ENCODE measurements at regions not wholly inside any gene's neighbourhood (a gene's known extent, or its start where the extent isn't known, plus 50 kb on each side); places are given as distances from the start of the nearest gene placed in this dataset.
"Not testable (repeated sequence)": the region's sequence is repeated elsewhere in the genome, so short reads cannot be mapped to it uniquely, and the experiment has no call there.

DNA sequence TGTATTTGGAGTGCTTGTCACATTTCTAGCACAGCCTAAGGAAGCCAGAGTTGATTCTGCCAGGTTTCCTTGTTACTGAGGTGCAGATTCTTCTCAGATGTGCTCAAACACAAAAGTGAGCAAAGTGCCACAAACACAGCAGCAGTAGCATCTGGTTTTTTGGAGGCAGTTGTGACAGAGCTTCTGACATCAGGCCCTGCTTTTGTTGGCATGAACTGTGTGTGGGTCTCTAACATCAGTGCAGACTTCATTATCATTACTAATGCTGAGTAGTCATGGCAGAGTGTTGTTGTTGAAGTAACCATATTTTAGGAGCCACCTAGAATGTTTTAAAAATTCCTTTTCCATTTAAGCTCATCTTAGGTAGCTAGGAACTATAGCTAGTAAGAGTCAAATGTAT is 656.6 kb downstream of the ANKRD50 start:
- Mint-ChIP-seq H3K4me1 (ENCODE audit: low read depth) (peaks cover 5% of the 10 kb centered on the region), H3K27ac (no peak overlapping the region), H3K9me3 (no peaks in the 10 kb centered on the region), H3K27me3 (no peaks in the 10 kb centered on the region), H3K4me3 (no peak overlapping the region), H3K36me3 (ENCODE audit: low read depth) (no peaks in the 10 kb centered on the region)

- H3K36me3 Mint-ChIP-seq (ENCODE audit: low read depth) = no peaks in the 10 kb centered on the region
- no peak overlapping the region for H3K4me3 Mint-ChIP-seq
- H3K27ac Mint-ChIP-seq = no peak overlapping the region
- H3K4me1 Mint-ChIP-seq (ENCODE audit: low read depth) = peaks cover 5% of the 10 kb centered on the region
- no peaks in the 10 kb centered on the region for H3K27me3 Mint-ChIP-seq
- no peaks in the 10 kb centered on the region for H3K9me3 Mint-ChIP-seq
These were observed 652.1 kb downstream of the ANKRD50 start for GRCh38 chr4:124060261-124060918.

DNA sequence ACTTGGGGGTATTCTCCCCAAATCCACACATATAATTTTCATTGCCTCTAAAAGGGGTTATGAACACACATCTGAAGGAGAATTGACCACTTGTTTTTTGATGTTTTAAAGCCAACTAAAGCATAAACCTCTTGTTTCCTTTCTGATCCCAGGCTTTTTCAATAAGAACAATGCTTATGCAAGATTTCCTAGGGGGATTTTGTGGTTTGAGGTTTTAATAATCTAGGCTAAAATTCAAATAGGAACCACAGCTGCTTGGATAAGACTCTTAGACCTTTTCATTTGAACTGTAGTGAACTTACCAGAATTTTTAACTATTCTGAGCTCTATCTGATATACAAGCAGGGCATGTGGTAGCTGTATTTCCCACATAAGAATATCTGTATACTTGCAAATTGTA is 651.1 kb downstream of the ANKRD50 start:
- Mint-ChIP-seq H3K9me3 (no peaks in the 10 kb centered on the region), H3K27ac (no peak overlapping the region), H3K27me3 (peaks cover 3% of the 10 kb centered on the region), H3K36me3 (ENCODE audit: low read depth) (no peaks in the 10 kb centered on the region), H3K4me1 (ENCODE audit: low read depth) (peaks cover 5% of the 10 kb centered on the region), H3K4me3 (no peak overlapping the region)

DNA sequence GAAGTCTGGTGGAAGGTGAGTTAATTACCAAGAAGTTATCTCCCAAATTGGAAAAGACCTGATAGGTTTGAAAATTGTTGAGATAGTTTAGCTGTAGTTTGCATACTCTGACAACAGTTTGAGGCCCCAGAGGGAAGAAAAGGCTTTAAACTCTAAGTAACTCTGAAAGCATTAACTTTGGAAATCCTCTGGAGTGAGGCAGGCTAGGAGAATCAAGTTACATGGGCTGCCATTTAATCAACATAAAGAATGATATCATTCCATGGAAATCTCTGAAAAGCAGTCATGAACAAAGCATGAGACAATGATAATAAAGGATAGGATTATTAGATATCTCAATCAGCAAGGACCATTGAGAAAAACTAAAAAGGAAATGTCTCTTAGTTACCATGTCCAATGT is 647.1 kb downstream of the ANKRD50 start:
- H3K9me3 Mint-ChIP-seq = peaks cover 10% of the 10 kb centered on the region
- H3K27me3 Mint-ChIP-seq = peaks cover 3% of the 10 kb centered on the region
- H3K4me1 Mint-ChIP-seq (ENCODE audit: low read depth) = peaks cover under 1% of the 10 kb centered on the region
- no peak overlapping the region for H3K4me3 Mint-ChIP-seq
- no peaks in the 10 kb centered on the region for H3K36me3 Mint-ChIP-seq (ENCODE audit: low read depth)
- no peak overlapping the region for H3K27ac Mint-ChIP-seq

GRCh38 chr4:124065936-124066335 is 646.6 kb downstream of the ANKRD50 start:
- Mint-ChIP-seq H3K27ac (no peak overlapping the region), H3K4me3 (no peak overlapping the region), H3K9me3 (peaks cover 15% of the 10 kb centered on the region), H3K4me1 (ENCODE audit: low read depth) (no peaks in the 10 kb centered on the region), H3K27me3 (peaks cover 3% of the 10 kb centered on the region), H3K36me3 (ENCODE audit: low read depth) (no peaks in the 10 kb centered on the region)

GRCh38 chr4:124066595-124066994 is 645.9 kb downstream of the ANKRD50 start:
- Mint-ChIP-seq H3K4me1 (ENCODE audit: low read depth) (no peaks in the 10 kb centered on the region), H3K4me3 (no peak overlapping the region), H3K36me3 (ENCODE audit: low read depth) (no peaks in the 10 kb centered on the region)

DNA sequence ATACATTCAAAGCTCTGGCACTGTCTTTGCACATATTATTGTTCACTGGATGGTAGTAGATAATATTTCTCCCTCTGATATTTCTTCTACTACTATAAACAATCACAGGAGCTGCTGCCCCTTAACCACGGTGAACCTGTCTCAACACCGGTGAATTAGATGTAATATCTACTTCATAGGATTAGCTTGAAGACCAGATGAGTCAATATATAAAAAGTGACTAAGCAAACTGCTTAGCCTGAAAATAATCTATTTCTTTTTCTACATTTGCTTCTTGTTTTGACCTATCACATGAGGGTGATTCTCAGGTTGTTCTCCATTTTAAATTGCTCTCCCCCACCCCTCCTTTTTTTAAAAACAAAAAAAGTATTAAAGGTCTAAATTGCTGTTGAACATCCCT is 645.5 kb downstream of the ANKRD50 start:
- H3K9me3 Mint-ChIP-seq = peaks cover 26% of the 10 kb centered on the region
- H3K36me3 Mint-ChIP-seq (ENCODE audit: low read depth) = no peaks in the 10 kb centered on the region
- no peak overlapping the region for H3K4me3 Mint-ChIP-seq
- H3K4me1 Mint-ChIP-seq (ENCODE audit: low read depth) = no peaks in the 10 kb centered on the region
- peaks cover 3% of the 10 kb centered on the region for H3K27me3 Mint-ChIP-seq
- H3K27ac Mint-ChIP-seq = no peak overlapping the region

More at GRCh38 chr4:124066595-124066994, 645.9 kb downstream of the ANKRD50 start:
- Mint-ChIP-seq H3K27me3 (peaks cover 3% of the 10 kb centered on the region), H3K9me3 (peaks cover 22% of the 10 kb centered on the region), H3K27ac (no peak overlapping the region)

DNA sequence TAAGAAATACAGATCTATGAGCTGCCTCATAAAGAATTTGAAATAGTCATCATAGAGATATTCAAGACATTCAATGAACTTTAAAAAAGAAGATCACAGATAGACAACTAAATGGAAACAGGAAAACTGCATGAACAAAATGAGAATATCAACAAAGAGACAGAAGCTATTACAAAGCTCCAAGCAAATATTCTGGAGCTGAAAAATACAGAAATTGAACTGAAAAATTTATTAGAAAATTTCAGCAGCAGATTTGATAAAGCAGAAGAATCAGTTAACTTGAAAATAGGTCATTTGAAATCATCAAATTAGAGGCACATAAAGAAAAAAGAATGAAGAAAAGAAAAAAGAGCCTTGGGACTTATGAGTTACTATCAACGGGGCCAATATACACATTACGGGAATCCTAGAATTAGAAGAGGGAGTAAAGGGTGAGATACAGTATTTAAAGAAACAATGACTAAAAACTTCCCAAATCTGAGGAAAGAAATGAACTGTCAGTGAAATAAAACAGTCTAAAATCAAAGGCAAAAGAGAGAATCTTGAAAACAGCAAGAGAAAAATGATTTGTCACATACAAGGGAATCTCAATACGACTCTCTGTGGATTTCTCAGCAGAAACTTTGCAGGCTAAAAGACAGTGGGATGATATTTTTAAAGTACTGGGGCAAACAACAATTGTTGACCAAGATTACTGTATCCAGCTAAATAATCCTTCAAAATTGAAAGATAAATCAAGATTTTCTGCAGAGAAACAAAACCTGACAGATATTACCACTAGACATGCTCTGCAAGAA is 641.6 kb downstream of the ANKRD50 start:
- no peak overlapping the region for H3K27ac Mint-ChIP-seq
- H3K36me3 Mint-ChIP-seq (ENCODE audit: low read depth) = no peaks in the 10 kb centered on the region
- H3K4me3 Mint-ChIP-seq = no peak overlapping the region
- no peaks in the 10 kb centered on the region for H3K4me1 Mint-ChIP-seq (ENCODE audit: low read depth)
- H3K27me3 Mint-ChIP-seq = peaks cover under 1% of the 10 kb centered on the region
- H3K9me3 Mint-ChIP-seq = peaks cover 40% of the 10 kb centered on the region

- not testable (repeated sequence) for H3K36me3 Mint-ChIP-seq (ENCODE audit: low read depth); H3K4me1 Mint-ChIP-seq (ENCODE audit: low read depth); H3K4me3 Mint-ChIP-seq; H3K27ac Mint-ChIP-seq; H3K27me3 Mint-ChIP-seq
- peaks cover 34% of the 10 kb centered on the region for H3K9me3 Mint-ChIP-seq
These were observed 637.3 kb downstream of the ANKRD50 start for GRCh38 chr4:124075276-124075675.

DNA sequence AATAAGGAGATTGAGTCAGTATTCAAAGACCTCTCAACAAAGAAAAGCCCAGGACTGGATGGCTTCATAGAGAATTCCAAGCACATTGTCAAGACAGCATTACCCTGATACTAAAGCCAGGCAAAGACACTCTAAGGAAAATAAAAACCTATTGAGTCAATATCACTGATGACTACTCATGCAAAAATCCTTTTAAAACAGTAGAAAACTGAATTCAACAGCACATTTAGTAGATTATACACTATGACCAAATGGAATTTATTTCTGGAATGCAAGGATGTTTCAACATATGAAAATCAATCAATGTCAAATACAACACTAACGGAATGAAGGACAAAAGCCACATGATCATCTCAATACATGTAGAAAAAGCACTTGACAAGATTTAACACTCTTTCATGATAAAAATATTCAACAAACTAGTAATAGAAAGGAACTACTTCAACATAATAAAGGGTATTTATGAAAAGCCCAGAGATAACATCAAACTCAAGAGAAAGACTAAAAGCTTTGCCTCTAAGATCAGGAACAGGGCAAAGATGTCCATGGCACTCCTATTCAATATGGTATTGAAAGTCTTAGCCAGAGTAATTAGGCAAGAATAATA is 633.3 kb downstream of the ANKRD50 start:
- H3K36me3 Mint-ChIP-seq (ENCODE audit: low read depth) = no peaks in the 10 kb centered on the region
- no peaks in the 10 kb centered on the region for H3K4me1 Mint-ChIP-seq (ENCODE audit: low read depth)
- no peak overlapping the region for H3K27ac Mint-ChIP-seq
- H3K4me3 Mint-ChIP-seq = no peak overlapping the region
- no peaks in the 10 kb centered on the region for H3K27me3 Mint-ChIP-seq
- H3K9me3 Mint-ChIP-seq = peaks cover 10% of the 10 kb centered on the region

- peaks cover 4% of the 10 kb centered on the region for H3K9me3 Mint-ChIP-seq
- no peaks in the 10 kb centered on the region for H3K4me1 Mint-ChIP-seq (ENCODE audit: low read depth)
- H3K36me3 Mint-ChIP-seq (ENCODE audit: low read depth) = no peaks in the 10 kb centered on the region
- no peak overlapping the region for H3K27ac Mint-ChIP-seq
- no peaks in the 10 kb centered on the region for H3K27me3 Mint-ChIP-seq
- no peak overlapping the region for H3K4me3 Mint-ChIP-seq
These were observed 628.8 kb downstream of the ANKRD50 start for GRCh38 chr4:124083711-124084110.

DNA sequence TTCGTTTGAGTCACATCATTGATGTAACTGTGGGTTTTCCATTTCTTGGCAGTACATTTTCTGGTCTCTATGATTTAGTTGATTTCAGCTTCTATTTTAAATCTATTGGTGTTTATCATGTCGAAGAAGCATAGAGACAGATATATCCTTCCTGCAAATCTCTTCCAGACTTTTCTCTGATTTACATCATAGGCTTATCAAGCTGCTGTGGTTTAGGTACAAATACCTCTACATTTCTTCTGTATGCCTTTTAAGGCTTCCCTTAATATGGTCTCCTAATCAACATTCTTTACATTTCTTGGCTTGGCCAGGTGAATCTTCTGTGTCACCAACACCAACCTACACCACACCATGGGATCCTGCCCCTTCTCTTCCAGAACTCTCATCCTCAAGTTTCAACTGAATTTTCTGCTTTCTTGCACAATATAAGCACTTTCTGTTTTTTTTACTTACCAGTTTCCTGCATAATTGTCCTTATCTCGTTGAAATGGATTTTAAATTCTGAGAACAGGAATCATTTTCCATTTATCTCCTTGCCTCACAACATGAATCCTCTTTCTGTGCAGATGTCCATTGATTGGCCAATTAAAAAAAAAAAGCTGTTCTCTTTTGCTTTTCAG is 626.9 kb downstream of the ANKRD50 start:
- Mint-ChIP-seq H3K36me3 (ENCODE audit: low read depth) (no peaks in the 10 kb centered on the region), H3K4me1 (ENCODE audit: low read depth) (no peaks in the 10 kb centered on the region), H3K4me3 (no peak overlapping the region), H3K9me3 (no peaks in the 10 kb centered on the region), H3K27me3 (no peaks in the 10 kb centered on the region), H3K27ac (no peak overlapping the region)

GRCh38 chr4:124090021-124090420 is 622.5 kb downstream of the ANKRD50 start:
- Mint-ChIP-seq H3K9me3 (no peaks in the 10 kb centered on the region), H3K27ac (no peak overlapping the region), H3K36me3 (ENCODE audit: low read depth) (no peaks in the 10 kb centered on the region), H3K4me3 (no peak overlapping the region), H3K4me1 (ENCODE audit: low read depth) (no peaks in the 10 kb centered on the region), H3K27me3 (no peaks in the 10 kb centered on the region)

DNA sequence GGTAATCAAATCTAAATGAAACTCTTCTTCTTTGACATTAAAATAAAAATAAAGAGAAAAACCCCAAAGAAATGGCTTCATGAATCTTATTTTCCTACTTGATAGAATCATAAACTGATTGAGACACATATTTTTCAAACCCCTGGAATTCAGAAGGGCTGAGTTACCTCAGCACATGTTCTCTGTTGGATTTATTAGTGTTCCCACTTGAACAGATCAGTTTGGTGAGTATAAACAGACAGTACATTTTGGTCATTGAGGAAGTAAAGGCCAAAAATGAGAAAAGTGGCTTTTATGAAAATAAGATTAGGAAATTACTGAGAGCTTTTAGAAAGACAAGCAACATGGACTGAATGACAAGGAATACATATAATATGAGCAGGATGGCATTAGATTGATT is 620.4 kb downstream of the ANKRD50 start:
- H3K9me3 Mint-ChIP-seq = no peaks in the 10 kb centered on the region
- H3K27ac Mint-ChIP-seq = no peak overlapping the region
- H3K4me1 Mint-ChIP-seq (ENCODE audit: low read depth) = no peaks in the 10 kb centered on the region
- no peak overlapping the region for H3K4me3 Mint-ChIP-seq
- no peaks in the 10 kb centered on the region for H3K36me3 Mint-ChIP-seq (ENCODE audit: low read depth)
- H3K27me3 Mint-ChIP-seq = no peaks in the 10 kb centered on the region

- H3K4me1 Mint-ChIP-seq (ENCODE audit: low read depth) = no peaks in the 10 kb centered on the region
- H3K4me3 Mint-ChIP-seq = no peak overlapping the region
- H3K27me3 Mint-ChIP-seq = no peaks in the 10 kb centered on the region
- H3K27ac Mint-ChIP-seq = no peak overlapping the region
- H3K9me3 Mint-ChIP-seq = no peaks in the 10 kb centered on the region
- H3K36me3 Mint-ChIP-seq (ENCODE audit: low read depth) = no peaks in the 10 kb centered on the region
These were observed 620.0 kb downstream of the ANKRD50 start for GRCh38 chr4:124092541-124092984.

Data from stimulated activated naive CD8-positive, alpha-beta T cell treated with anti-CD3 and anti-CD28 coated beads, Interleukin-15, Interleukin-2, amounts not matched to agents 100 ng/mL and 50 ng/mL, for 24 hours (primary cell).